ENCODE measurements at regions not wholly inside any gene's neighbourhood (a gene's known extent, or its start where the extent isn't known, plus 50 kb on each side); places are given as distances from the start of the nearest gene placed in this dataset.

GRCh38 chr2:155633887-155634570 lies 698.5 kb downstream of the NR4A2 start:
- H3K4me1 Mint-ChIP-seq (ENCODE audit: low read depth) = no peaks in the 10 kb centered on the region
- no peaks in the 10 kb centered on the region for H3K9me3 Mint-ChIP-seq (ENCODE audit: low read depth)
- H3K27ac Mint-ChIP-seq = no peak overlapping the region
- no peaks in the 10 kb centered on the region for H3K36me3 Mint-ChIP-seq (ENCODE audit: insufficient read depth)
- no peak for TF ChIP-seq CTCF (IDR thresholded peaks at IDR 0.05; ENCODE audit: unreplicated experiment)
- no peaks in the 10 kb centered on the region for H3K27me3 Mint-ChIP-seq
- no peak overlapping the region for H3K4me3 Mint-ChIP-seq (ENCODE audit: low read depth)
- no peak for DNase-seq (ENCODE audit: low spot score, unreplicated experiment)

GRCh38 chr2:155633060-155633839 lies 699.3 kb downstream of the NR4A2 start:
- Mint-ChIP-seq H3K9me3 (ENCODE audit: low read depth) (no peaks in the 10 kb centered on the region), H3K4me1 (ENCODE audit: low read depth) (no peaks in the 10 kb centered on the region), H3K27ac (no peak overlapping the region), H3K4me3 (ENCODE audit: low read depth) (no peak overlapping the region), H3K27me3 (no peaks in the 10 kb centered on the region), H3K36me3 (ENCODE audit: insufficient read depth) (no peaks in the 10 kb centered on the region)
- TF ChIP-seq CTCF (IDR thresholded peaks at IDR 0.05; ENCODE audit: unreplicated experiment) = no peak
- DNase-seq (ENCODE audit: low spot score, unreplicated experiment) = no peak

- Mint-ChIP-seq H3K27ac (no peak overlapping the region), H3K36me3 (ENCODE audit: insufficient read depth) (no peaks in the 10 kb centered on the region), H3K4me1 (ENCODE audit: low read depth) (no peaks in the 10 kb centered on the region), H3K4me3 (ENCODE audit: low read depth) (no peak overlapping the region), H3K9me3 (ENCODE audit: low read depth) (no peaks in the 10 kb centered on the region), H3K27me3 (no peaks in the 10 kb centered on the region)
- no peak for TF ChIP-seq CTCF (IDR thresholded peaks at IDR 0.05; ENCODE audit: unreplicated experiment)
- no peak for DNase-seq (ENCODE audit: low spot score, unreplicated experiment)
Measured at GRCh38 chr2:155630760-155631159, 701.8 kb downstream of the NR4A2 start.

GRCh38 chr2:155622443-155622842 lies 710.1 kb downstream of the NR4A2 start:
- Mint-ChIP-seq H3K9me3 (ENCODE audit: low read depth) (no peaks in the 10 kb centered on the region), H3K27ac (no peak overlapping the region), H3K36me3 (ENCODE audit: insufficient read depth) (no peaks in the 10 kb centered on the region), H3K4me3 (ENCODE audit: low read depth) (no peak overlapping the region), H3K27me3 (no peaks in the 10 kb centered on the region), H3K4me1 (ENCODE audit: low read depth) (peaks cover 4% of the 10 kb centered on the region)
- TF ChIP-seq CTCF (IDR thresholded peaks at IDR 0.05; ENCODE audit: unreplicated experiment) = no peak
- no peak for DNase-seq (ENCODE audit: low spot score, unreplicated experiment)

GRCh38 chr2:155600914-155601760 lies 731.4 kb downstream of the NR4A2 start:
- no peak for DNase-seq (ENCODE audit: low spot score, unreplicated experiment)
- Mint-ChIP-seq H3K9me3 (ENCODE audit: low read depth) (peaks cover 13% of the 10 kb centered on the region), H3K36me3 (ENCODE audit: insufficient read depth) (no peaks in the 10 kb centered on the region), H3K27ac (no peak overlapping the region), H3K4me1 (ENCODE audit: low read depth) (no peaks in the 10 kb centered on the region), H3K4me3 (ENCODE audit: low read depth) (no peak overlapping the region), H3K27me3 (no peaks in the 10 kb centered on the region)
- no peak for TF ChIP-seq CTCF (IDR thresholded peaks at IDR 0.05; ENCODE audit: unreplicated experiment)

Data from progenitor cell of endocrine pancreas (in vitro differentiated cells).